Kidney epithelial cell (primary cell): ENCODE measurements at regions not wholly inside any gene's neighbourhood (a gene's known extent, or its start where the extent isn't known, plus 50 kb on each side); places are given as distances from the start of the nearest gene placed in this dataset.

Experiments
- DNase-seq: peaks from one replicate; pipeline ENCODE4 v3.0.0-alpha.2; 2010; ENCODE audit warnings: low read depth
- H3K27me3 ChIP-seq: 2 replicates; pipeline ENCODE4 v1.6.0; 2011; ENCODE audit warnings: low read length; ENCODE audit not compliant: control insufficient read depth, insufficient read depth
- H3K36me3 ChIP-seq: 2 replicates; pipeline ENCODE4 v1.5.1; 2011; ENCODE audit warnings: low read length; ENCODE audit not compliant: control insufficient read depth, insufficient read depth
- H3K4me3 ChIP-seq: 2 replicates; pipeline ENCODE4 v1.5.1; 2011; ENCODE audit warnings: low read depth, mild to moderate bottlenecking, control low read depth, low read length
- CTCF ChIP-seq: IDR thresholded peaks from 2 replicates; pipeline ENCODE4 v1.5.1; 2011; ENCODE audit warnings: mild to moderate bottlenecking, moderate library complexity, low read length, control low read depth, inconsistent platforms; ENCODE audit not compliant: insufficient read depth, poor library complexity, severe bottlenecking

GRCh38 chr14:97036086-97036852 lies 239.1 kb downstream of the VRK1 start:
- H3K27me3 ChIP-seq = peaks cover 17% of the 10 kb centered on the region
- no peaks in the 10 kb centered on the region for H3K36me3 ChIP-seq
- no peak for TF ChIP-seq CTCF
- H3K4me3 ChIP-seq = no peak overlapping the region
- DNase-seq = no peak

DNA sequence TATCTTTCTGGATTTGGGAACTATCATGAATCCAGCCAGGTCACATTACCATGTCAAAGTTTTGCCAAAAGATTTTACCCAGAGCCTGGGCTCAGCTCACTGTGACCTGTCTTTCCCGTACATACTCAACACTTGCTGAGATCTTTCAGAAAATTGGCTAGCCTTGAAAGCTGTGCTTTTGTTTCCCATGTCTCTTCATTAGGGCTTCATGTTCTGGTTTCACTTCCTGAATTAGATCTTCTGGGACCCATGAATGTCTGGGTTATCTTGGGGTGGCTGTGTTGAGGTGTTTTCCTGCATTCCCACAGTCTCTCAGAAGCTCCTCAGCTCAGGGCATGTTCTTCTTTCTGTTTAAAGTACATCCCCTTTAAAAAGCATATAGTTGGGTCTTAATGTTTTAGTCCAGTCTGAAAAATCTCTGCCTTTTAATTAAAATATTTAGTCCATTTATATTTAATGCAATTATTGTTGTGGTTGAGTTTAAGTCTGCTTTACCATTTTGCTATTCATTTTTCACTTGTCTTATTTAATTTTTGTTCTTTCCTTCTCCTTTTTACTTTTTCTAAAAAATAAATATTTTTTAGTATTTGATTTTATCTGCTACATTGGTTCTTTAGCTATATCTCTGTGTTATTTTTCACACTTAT lies 242.7 kb downstream of the VRK1 start:
- Histone ChIP-seq H3K4me3 (no peak overlapping the region), H3K27me3 (no peaks in the 10 kb centered on the region), H3K36me3 (no peaks in the 10 kb centered on the region)
- TF ChIP-seq CTCF = no peak
- DNase-seq = no peak

- H3K36me3 ChIP-seq = no peaks in the 10 kb centered on the region
- H3K27me3 ChIP-seq = no peaks in the 10 kb centered on the region
- no peak for DNase-seq
- no peak overlapping the region for H3K4me3 ChIP-seq
- TF ChIP-seq CTCF = no peak
Observed at GRCh38 chr14:97046967-97047366, 249.8 kb downstream of the VRK1 start.

GRCh38 chr14:97052001-97052400 lies 254.8 kb downstream of the VRK1 start:
- H3K27me3 ChIP-seq = no peaks in the 10 kb centered on the region
- no peak overlapping the region for H3K4me3 ChIP-seq
- no peaks in the 10 kb centered on the region for H3K36me3 ChIP-seq
- DNase-seq = no peak
- TF ChIP-seq CTCF = no peak

DNA sequence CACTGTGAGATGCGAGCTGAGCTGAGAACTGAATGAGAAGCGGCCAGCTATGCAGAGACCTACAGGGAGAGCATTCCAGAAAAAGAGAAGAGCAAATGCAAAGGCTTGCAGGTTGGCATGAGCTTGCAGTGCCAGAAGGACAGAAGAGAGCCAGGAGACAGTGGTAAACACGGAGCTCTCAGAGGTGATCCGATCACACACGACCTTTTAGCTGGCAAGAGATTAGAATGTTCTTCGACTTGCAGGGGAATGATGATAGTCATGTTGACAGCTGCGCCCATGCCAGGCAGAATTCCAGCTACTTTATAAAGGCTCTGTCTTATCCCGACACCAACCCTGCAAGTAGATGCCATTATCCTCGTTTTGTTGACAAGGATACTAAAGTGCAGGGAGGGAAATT lies 256.8 kb downstream of the VRK1 start:
- DNase-seq = no peak
- Histone ChIP-seq H3K27me3 (no peaks in the 10 kb centered on the region), H3K4me3 (no peak overlapping the region), H3K36me3 (no peaks in the 10 kb centered on the region)
- no peak for TF ChIP-seq CTCF
